Esophagus squamous epithelium (tissue), 4 donors: ENCODE measurements at regions not wholly inside any gene's neighbourhood (a gene's known extent, or its start where the extent isn't known, plus 50 kb on each side); places are given as distances from the start of the nearest gene placed in this dataset.

Experiments used
- POLR2A ChIP-seq, 4 donors: fragments of 450-650 bp; IDR thresholded peaks; one replicate each; pipeline ENCODE4 v1.6.1; 2017; ENCODE audit warnings: antibody characterized with exemption in 4 of 4, mild to moderate bottlenecking in 4 of 4, moderate library complexity in 3 of 4
- TF ChIP-seq, protein P1 (sequence below), 6 experiments: fragments of 450-650 bp in 4 of 6; fragments of 200-600 bp in 2 of 6; sonication (generic) in 2 of 6; IDR thresholded peaks; one replicate each; pipeline ENCODE4 v1.5.1; 2016 to 2019; ENCODE audit warnings: antibody characterized with exemption in 6 of 6, mild to moderate bottlenecking in 4 of 6, moderate library complexity in 4 of 6

DNA sequence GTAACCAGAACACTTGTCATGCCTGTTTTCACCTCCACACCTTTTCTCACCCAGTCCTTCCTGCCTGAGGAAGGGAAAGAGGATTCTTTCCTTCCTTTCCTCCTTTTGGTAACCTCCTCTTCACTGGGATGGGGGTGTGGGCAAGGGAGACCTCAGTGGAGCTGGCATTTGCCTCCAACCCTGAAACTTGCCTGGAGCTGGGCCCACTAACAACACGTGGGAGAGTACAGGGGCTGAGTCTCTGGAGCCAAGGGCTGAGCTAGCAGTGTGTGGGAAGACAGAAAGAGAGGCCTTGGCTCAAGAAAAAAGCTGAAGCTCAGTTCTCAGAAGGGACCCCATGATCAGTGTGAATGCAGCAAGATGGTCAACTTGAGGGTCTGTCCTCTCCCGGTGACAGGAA lies 86.6 kb upstream of the SLC6A11 start:
- no peak for TF ChIP-seq POLR2A (IDR thresholded peaks at IDR 0.05)
- TF ChIP-seq, protein P1, sequence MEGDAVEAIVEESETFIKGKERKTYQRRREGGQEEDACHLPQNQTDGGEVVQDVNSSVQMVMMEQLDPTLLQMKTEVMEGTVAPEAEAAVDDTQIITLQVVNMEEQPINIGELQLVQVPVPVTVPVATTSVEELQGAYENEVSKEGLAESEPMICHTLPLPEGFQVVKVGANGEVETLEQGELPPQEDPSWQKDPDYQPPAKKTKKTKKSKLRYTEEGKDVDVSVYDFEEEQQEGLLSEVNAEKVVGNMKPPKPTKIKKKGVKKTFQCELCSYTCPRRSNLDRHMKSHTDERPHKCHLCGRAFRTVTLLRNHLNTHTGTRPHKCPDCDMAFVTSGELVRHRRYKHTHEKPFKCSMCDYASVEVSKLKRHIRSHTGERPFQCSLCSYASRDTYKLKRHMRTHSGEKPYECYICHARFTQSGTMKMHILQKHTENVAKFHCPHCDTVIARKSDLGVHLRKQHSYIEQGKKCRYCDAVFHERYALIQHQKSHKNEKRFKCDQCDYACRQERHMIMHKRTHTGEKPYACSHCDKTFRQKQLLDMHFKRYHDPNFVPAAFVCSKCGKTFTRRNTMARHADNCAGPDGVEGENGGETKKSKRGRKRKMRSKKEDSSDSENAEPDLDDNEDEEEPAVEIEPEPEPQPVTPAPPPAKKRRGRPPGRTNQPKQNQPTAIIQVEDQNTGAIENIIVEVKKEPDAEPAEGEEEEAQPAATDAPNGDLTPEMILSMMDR (IDR thresholded peaks at IDR 0.05) = no peak
